Stomach (tissue), 4 donors: ENCODE measurements at regions not wholly inside any gene's neighbourhood (a gene's known extent, or its start where the extent isn't known, plus 50 kb on each side); places are given as distances from the start of the nearest gene placed in this dataset.

Experiments
- EP300 ChIP-seq: sonication (generic); formaldehyde crosslinking; IDR thresholded peaks from one replicate; pipeline ENCODE4 v1.6.1; 2017; ENCODE audit warnings: antibody characterized with exemption
- TF ChIP-seq, protein P1 (sequence below), 7 experiments: fragments of 450-650 bp in 4 of 7; fragments of 200-600 bp in 3 of 7; sonication (generic) in 3 of 7; IDR thresholded peaks; one replicate each; pipeline ENCODE4 v1.5.1; 2016 to 2019; ENCODE audit warnings: antibody characterized with exemption in 7 of 7, control low read depth in 2 of 7, mild to moderate bottlenecking in 1 of 7

DNA sequence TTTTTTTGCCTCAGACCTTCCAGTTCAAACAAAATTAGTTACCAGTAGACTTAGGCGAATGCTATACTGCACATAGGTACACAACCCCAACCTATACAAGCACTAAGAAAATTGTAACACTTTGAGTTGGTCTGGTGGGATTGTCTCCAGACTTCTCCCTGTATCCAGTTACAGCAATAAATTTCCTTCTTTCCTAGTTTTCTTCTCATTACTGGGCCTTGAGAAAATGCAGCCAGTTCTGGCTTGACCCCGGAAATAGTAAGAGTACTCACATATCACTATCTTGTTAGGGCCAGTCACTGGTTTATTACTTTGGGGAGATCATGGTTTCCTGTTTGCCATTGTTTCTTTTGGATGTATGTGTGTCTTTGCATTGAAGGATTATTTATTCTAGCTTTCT lies 868.4 kb downstream of the DIPK2A start:
- TF ChIP-seq, protein P1, sequence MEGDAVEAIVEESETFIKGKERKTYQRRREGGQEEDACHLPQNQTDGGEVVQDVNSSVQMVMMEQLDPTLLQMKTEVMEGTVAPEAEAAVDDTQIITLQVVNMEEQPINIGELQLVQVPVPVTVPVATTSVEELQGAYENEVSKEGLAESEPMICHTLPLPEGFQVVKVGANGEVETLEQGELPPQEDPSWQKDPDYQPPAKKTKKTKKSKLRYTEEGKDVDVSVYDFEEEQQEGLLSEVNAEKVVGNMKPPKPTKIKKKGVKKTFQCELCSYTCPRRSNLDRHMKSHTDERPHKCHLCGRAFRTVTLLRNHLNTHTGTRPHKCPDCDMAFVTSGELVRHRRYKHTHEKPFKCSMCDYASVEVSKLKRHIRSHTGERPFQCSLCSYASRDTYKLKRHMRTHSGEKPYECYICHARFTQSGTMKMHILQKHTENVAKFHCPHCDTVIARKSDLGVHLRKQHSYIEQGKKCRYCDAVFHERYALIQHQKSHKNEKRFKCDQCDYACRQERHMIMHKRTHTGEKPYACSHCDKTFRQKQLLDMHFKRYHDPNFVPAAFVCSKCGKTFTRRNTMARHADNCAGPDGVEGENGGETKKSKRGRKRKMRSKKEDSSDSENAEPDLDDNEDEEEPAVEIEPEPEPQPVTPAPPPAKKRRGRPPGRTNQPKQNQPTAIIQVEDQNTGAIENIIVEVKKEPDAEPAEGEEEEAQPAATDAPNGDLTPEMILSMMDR (IDR thresholded peaks at IDR 0.05), result no peak
- TF ChIP-seq EP300, result no peak
